ENCODE measurements at regions not wholly inside any gene's neighbourhood (a gene's known extent, or its start where the extent isn't known, plus 50 kb on each side); places are given as distances from the start of the nearest gene placed in this dataset.

- H3K36me3 ChIP-seq (ENCODE audit: control insufficient read depth, insufficient read depth, low read length) = no peaks in the 10 kb centered on the region
- no peak overlapping the region for H3K27ac ChIP-seq (ENCODE audit: insufficient read depth, low read length, poor library complexity, severe bottlenecking)
- no peaks in the 10 kb centered on the region for H3K27me3 ChIP-seq (ENCODE audit: control insufficient read depth, insufficient read depth, low read length)
- Mint-ChIP-seq H3K4me1 (no peaks in the 10 kb centered on the region), H3K4me3 (no peak overlapping the region), H3K27me3 (no peaks in the 10 kb centered on the region), H3K27ac (no peak overlapping the region), H3K36me3 (no peaks in the 10 kb centered on the region), H3K9me3 (peaks cover 0 to 5% (median 0%) of the 10 kb centered on the region in 7 donors)
- H3K4me1 ChIP-seq (ENCODE audit: control insufficient read depth, insufficient read depth, low read length, poor library complexity, severe bottlenecking) = no peaks in the 10 kb centered on the region
- no peaks in the 10 kb centered on the region for H3K9me3 ChIP-seq (ENCODE audit: control insufficient read depth in 2 of 2, low read length in 2 of 2)
- ATAC-seq (ENCODE audit: low read depth in 2 of 2) = no peak
- no peak for DNase-seq
- no peak overlapping the region for H3K4me3 ChIP-seq (ENCODE audit: low read depth, low read length)
Measured at GRCh38 chr6:126944512-126944911, 174.0 kb upstream of the RSPO3 start.

- Mint-ChIP-seq H3K36me3 (no peaks in the 10 kb centered on the region), H3K27me3 (no peaks in the 10 kb centered on the region), H3K9me3 (peaks cover 0 to 5% (median 0%) of the 10 kb centered on the region in 7 donors), H3K4me1 (no peaks in the 10 kb centered on the region), H3K27ac (no peak overlapping the region), H3K4me3 (no peak overlapping the region)
- ATAC-seq (ENCODE audit: low read depth in 2 of 2) = no peak
- no peak for DNase-seq
- no peak overlapping the region for H3K27ac ChIP-seq (ENCODE audit: insufficient read depth, low read length, poor library complexity, severe bottlenecking)
- H3K4me3 ChIP-seq (ENCODE audit: low read depth, low read length) = no peak overlapping the region
- H3K4me1 ChIP-seq (ENCODE audit: control insufficient read depth, insufficient read depth, low read length, poor library complexity, severe bottlenecking) = no peaks in the 10 kb centered on the region
- H3K36me3 ChIP-seq (ENCODE audit: control insufficient read depth, insufficient read depth, low read length) = no peaks in the 10 kb centered on the region
- no peaks in the 10 kb centered on the region for H3K9me3 ChIP-seq (ENCODE audit: control insufficient read depth in 2 of 2, low read length in 2 of 2)
- no peaks in the 10 kb centered on the region for H3K27me3 ChIP-seq (ENCODE audit: control insufficient read depth, insufficient read depth, low read length)
Measured at GRCh38 chr6:126945150-126945685, 173.3 kb upstream of the RSPO3 start.

- H3K4me3 ChIP-seq (ENCODE audit: low read depth, low read length) = no peak overlapping the region
- Mint-ChIP-seq H3K4me1 (no peaks in the 10 kb centered on the region), H3K9me3 (peaks cover 0 to 5% (median 0%) of the 10 kb centered on the region in 7 donors), H3K27ac (no peak overlapping the region), H3K4me3 (no peak overlapping the region), H3K36me3 (no peaks in the 10 kb centered on the region), H3K27me3 (no peaks in the 10 kb centered on the region)
- H3K27ac ChIP-seq (ENCODE audit: insufficient read depth, low read length, poor library complexity, severe bottlenecking) = no peak overlapping the region
- H3K27me3 ChIP-seq (ENCODE audit: control insufficient read depth, insufficient read depth, low read length) = no peaks in the 10 kb centered on the region
- no peaks in the 10 kb centered on the region for H3K4me1 ChIP-seq (ENCODE audit: control insufficient read depth, insufficient read depth, low read length, poor library complexity, severe bottlenecking)
- H3K9me3 ChIP-seq (ENCODE audit: control insufficient read depth in 2 of 2, low read length in 2 of 2) = no peaks in the 10 kb centered on the region
- DNase-seq (no peak), ATAC-seq (ENCODE audit: low read depth in 2 of 2) (no peak)
- no peaks in the 10 kb centered on the region for H3K36me3 ChIP-seq (ENCODE audit: control insufficient read depth, insufficient read depth, low read length)
Measured at GRCh38 chr6:126945812-126946360, 172.6 kb upstream of the RSPO3 start.

- ATAC-seq (ENCODE audit: low read depth in 2 of 2) (no peak), DNase-seq (no peak)
- no peaks in the 10 kb centered on the region for H3K36me3 ChIP-seq (ENCODE audit: control insufficient read depth, insufficient read depth, low read length)
- Mint-ChIP-seq H3K4me3 (no peak overlapping the region), H3K27me3 (no peaks in the 10 kb centered on the region), H3K27ac (no peak overlapping the region), H3K4me1 (no peaks in the 10 kb centered on the region), H3K9me3 (peaks cover 0 to 2% (median 0%) of the 10 kb centered on the region in 7 donors), H3K36me3 (no peaks in the 10 kb centered on the region)
- no peak overlapping the region for H3K4me3 ChIP-seq (ENCODE audit: low read depth, low read length)
- H3K27ac ChIP-seq (ENCODE audit: insufficient read depth, low read length, poor library complexity, severe bottlenecking) = no peak overlapping the region
- H3K9me3 ChIP-seq (ENCODE audit: control insufficient read depth in 2 of 2, low read length in 2 of 2) = no peaks in the 10 kb centered on the region
- no peaks in the 10 kb centered on the region for H3K27me3 ChIP-seq (ENCODE audit: control insufficient read depth, insufficient read depth, low read length)
- no peaks in the 10 kb centered on the region for H3K4me1 ChIP-seq (ENCODE audit: control insufficient read depth, insufficient read depth, low read length, poor library complexity, severe bottlenecking)
Measured at GRCh38 chr6:126947070-126947469, 171.4 kb upstream of the RSPO3 start.

GRCh38 chr6:126949786-126950185 lies 168.7 kb upstream of the RSPO3 start:
- Mint-ChIP-seq H3K27ac (no peak overlapping the region), H3K9me3 (no peaks in the 10 kb centered on the region), H3K27me3 (peaks cover 5% of the 10 kb centered on the region), H3K4me3 (no peak overlapping the region), H3K4me1 (no peaks in the 10 kb centered on the region), H3K36me3 (no peaks in the 10 kb centered on the region)
- Histone ChIP-seq H3K4me3 (ENCODE audit: low read depth, low read length) (no peak overlapping the region), H3K9me3 (ENCODE audit: control insufficient read depth in 2 of 2, low read length in 2 of 2) (no peaks in the 10 kb centered on the region), H3K27ac (ENCODE audit: insufficient read depth, low read length, poor library complexity, severe bottlenecking) (no peak overlapping the region), H3K36me3 (ENCODE audit: control insufficient read depth, insufficient read depth, low read length) (no peaks in the 10 kb centered on the region), H3K27me3 (ENCODE audit: control insufficient read depth, insufficient read depth, low read length) (no peaks in the 10 kb centered on the region), H3K4me1 (ENCODE audit: control insufficient read depth, insufficient read depth, low read length, poor library complexity, severe bottlenecking) (no peaks in the 10 kb centered on the region)
- ATAC-seq (ENCODE audit: low read depth in 2 of 2) (no peak), DNase-seq (no peak)

GRCh38 chr6:126955621-126956020 lies 162.8 kb upstream of the RSPO3 start:
- no peak overlapping the region for H3K27ac Mint-ChIP-seq
- Histone ChIP-seq H3K36me3 (ENCODE audit: control insufficient read depth, insufficient read depth, low read length) (no peaks in the 10 kb centered on the region), H3K27me3 (ENCODE audit: control insufficient read depth, insufficient read depth, low read length) (no peaks in the 10 kb centered on the region), H3K27ac (ENCODE audit: insufficient read depth, low read length, poor library complexity, severe bottlenecking) (no peak overlapping the region), H3K4me1 (ENCODE audit: control insufficient read depth, insufficient read depth, low read length, poor library complexity, severe bottlenecking) (no peaks in the 10 kb centered on the region), H3K9me3 (ENCODE audit: control insufficient read depth in 2 of 2, low read length in 2 of 2) (no peaks in the 10 kb centered on the region), H3K4me3 (ENCODE audit: low read depth, low read length) (no peak overlapping the region)
- no peak overlapping the region for H3K4me3 Mint-ChIP-seq
- H3K4me1 Mint-ChIP-seq = no peaks in the 10 kb centered on the region
- no peaks in the 10 kb centered on the region for H3K36me3 Mint-ChIP-seq
- ATAC-seq (ENCODE audit: low read depth in 2 of 2) (no peak), DNase-seq (no peak)
- H3K27me3 Mint-ChIP-seq = peaks cover 9% of the 10 kb centered on the region
- peaks cover 0 to 4% (median 0%) of the 10 kb centered on the region in 7 donors for H3K9me3 Mint-ChIP-seq

GRCh38 chr6:126957721-126958120 lies 160.8 kb upstream of the RSPO3 start:
- DNase-seq = no peak
- H3K36me3 Mint-ChIP-seq = no peaks in the 10 kb centered on the region
- H3K4me1 Mint-ChIP-seq = no peaks in the 10 kb centered on the region
- H3K27ac Mint-ChIP-seq = no peak overlapping the region
- Histone ChIP-seq H3K4me3 (ENCODE audit: low read depth, low read length) (no peak overlapping the region), H3K36me3 (ENCODE audit: control insufficient read depth, insufficient read depth, low read length) (no peaks in the 10 kb centered on the region), H3K27ac (ENCODE audit: insufficient read depth, low read length, poor library complexity, severe bottlenecking) (no peak overlapping the region), H3K27me3 (ENCODE audit: control insufficient read depth, insufficient read depth, low read length) (no peaks in the 10 kb centered on the region), H3K4me1 (ENCODE audit: control insufficient read depth, insufficient read depth, low read length, poor library complexity, severe bottlenecking) (no peaks in the 10 kb centered on the region), H3K9me3 (ENCODE audit: control insufficient read depth in 2 of 2, low read length in 2 of 2) (no peaks in the 10 kb centered on the region)
- H3K4me3 Mint-ChIP-seq = no peak overlapping the region
- H3K9me3 Mint-ChIP-seq = peaks cover 0 to 4% (median 0%) of the 10 kb centered on the region in 7 donors
- no peak for ATAC-seq (ENCODE audit: low read depth in 2 of 2)
- H3K27me3 Mint-ChIP-seq = peaks cover 6% of the 10 kb centered on the region

- Mint-ChIP-seq H3K4me3 (no peak overlapping the region), H3K4me1 (no peaks in the 10 kb centered on the region), H3K27me3 (peaks cover 5% of the 10 kb centered on the region), H3K9me3 (peaks cover 0 to 4% (median 0%) of the 10 kb centered on the region in 7 donors), H3K36me3 (no peaks in the 10 kb centered on the region), H3K27ac (no peak overlapping the region)
- no peaks in the 10 kb centered on the region for H3K4me1 ChIP-seq (ENCODE audit: control insufficient read depth, insufficient read depth, low read length, poor library complexity, severe bottlenecking)
- no peaks in the 10 kb centered on the region for H3K9me3 ChIP-seq (ENCODE audit: control insufficient read depth in 2 of 2, low read length in 2 of 2)
- H3K27me3 ChIP-seq (ENCODE audit: control insufficient read depth, insufficient read depth, low read length) = no peaks in the 10 kb centered on the region
- no peak for DNase-seq
- H3K36me3 ChIP-seq (ENCODE audit: control insufficient read depth, insufficient read depth, low read length) = no peaks in the 10 kb centered on the region
- no peak for ATAC-seq (ENCODE audit: low read depth in 2 of 2)
- no peak overlapping the region for H3K27ac ChIP-seq (ENCODE audit: insufficient read depth, low read length, poor library complexity, severe bottlenecking)
- H3K4me3 ChIP-seq (ENCODE audit: low read depth, low read length) = no peak overlapping the region
Measured at GRCh38 chr6:126959765-126960164, 158.7 kb upstream of the RSPO3 start.
